ENCODE measurements at regions not wholly inside any gene's neighbourhood (a gene's known extent, or its start where the extent isn't known, plus 50 kb on each side); places are given as distances from the start of the nearest gene placed in this dataset.

- H3K4me3 ChIP-seq (replicated peaks in 1 of 2; ENCODE audit: low read depth in 2 of 2, low read length in 2 of 2), result no peak overlapping the region
- DNase-seq (ENCODE audit: low read depth in 2 of 2), result no peak
- no peak for TF ChIP-seq CTCF (IDR thresholded peaks at IDR 0.05; ENCODE audit: low read depth, low read length)
Observed at GRCh38 chr2:234285541-234285940, 211.3 kb downstream of the ARL4C start.

- DNase-seq (ENCODE audit: low read depth in 2 of 2), result no peak
- TF ChIP-seq CTCF (IDR thresholded peaks at IDR 0.05; ENCODE audit: low read depth, low read length), result no peak
- H3K4me3 ChIP-seq (replicated peaks in 1 of 2; ENCODE audit: low read depth in 2 of 2, low read length in 2 of 2), result no peak overlapping the region
Observed at GRCh38 chr2:234279637-234280036, 217.2 kb downstream of the ARL4C start.

GRCh38 chr2:234278556-234279255 is 218.2 kb downstream of the ARL4C start:
- no peak overlapping the region for H3K4me3 ChIP-seq (replicated peaks in 1 of 2; ENCODE audit: low read depth in 2 of 2, low read length in 2 of 2)
- no peak for TF ChIP-seq CTCF (IDR thresholded peaks at IDR 0.05; ENCODE audit: low read depth, low read length)
- DNase-seq (ENCODE audit: low read depth in 2 of 2), result no peak

- no peak overlapping the region for H3K4me3 ChIP-seq (replicated peaks in 1 of 2; ENCODE audit: low read depth in 2 of 2, low read length in 2 of 2)
- DNase-seq (ENCODE audit: low read depth in 2 of 2), result no peak
- TF ChIP-seq CTCF (IDR thresholded peaks at IDR 0.05; ENCODE audit: low read depth, low read length), result no peak
Observed at GRCh38 chr2:234275515-234275914, 221.4 kb downstream of the ARL4C start.

GRCh38 chr2:234273887-234274584 is 222.8 kb downstream of the ARL4C start:
- TF ChIP-seq CTCF (IDR thresholded peaks at IDR 0.05; ENCODE audit: low read depth, low read length), result no peak
- DNase-seq (ENCODE audit: low read depth in 2 of 2), result no peak

GRCh38 chr2:234272069-234272850 is 221.8 kb downstream of the SPP2 start:
- DNase-seq (ENCODE audit: low read depth in 2 of 2), result no peak
- H3K4me3 ChIP-seq (replicated peaks in 1 of 2; ENCODE audit: low read depth in 2 of 2, low read length in 2 of 2), result no peak overlapping the region
- TF ChIP-seq CTCF (IDR thresholded peaks at IDR 0.05; ENCODE audit: low read depth, low read length), result no peak

More at GRCh38 chr2:234273887-234274584, 222.8 kb downstream of the ARL4C start:
- no peak overlapping the region for H3K4me3 ChIP-seq (replicated peaks in 1 of 2; ENCODE audit: low read depth in 2 of 2, low read length in 2 of 2)
